ENCODE measurements at regions not wholly inside any gene's neighbourhood (a gene's known extent, or its start where the extent isn't known, plus 50 kb on each side); places are given as distances from the start of the nearest gene placed in this dataset.

DNA sequence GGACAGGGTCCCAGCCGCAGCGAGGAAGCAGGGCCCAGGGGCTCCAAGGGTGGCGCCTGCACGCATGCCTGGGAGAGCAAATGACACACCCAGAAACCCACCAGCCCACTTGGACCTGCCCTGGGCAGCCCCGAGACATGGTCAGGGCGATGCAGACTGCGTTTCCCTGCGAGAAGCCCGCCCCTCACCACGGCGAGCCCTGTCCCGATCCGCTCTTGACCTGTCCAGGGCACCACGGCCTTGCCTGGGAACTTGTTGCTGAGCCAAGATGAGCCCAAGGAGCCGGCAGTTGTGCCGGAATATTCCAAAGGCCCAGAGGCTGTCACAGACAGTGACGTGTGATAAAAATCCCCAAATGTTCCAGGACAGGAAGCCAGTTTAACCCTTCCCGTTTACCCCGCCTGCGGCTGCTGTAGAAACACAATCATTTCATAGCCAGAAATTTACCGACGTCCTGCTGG is 78.1 kb downstream of the SIK1 start:
- DNase-seq (ENCODE audit: low read depth in 3 of 3, low spot score in 1 of 3), result no peak

- no peak for DNase-seq (ENCODE audit: low read depth in 3 of 3, low spot score in 1 of 3)
These were observed 78.7 kb downstream of the SIK1 start for GRCh38 chr21:43348170-43348766.

DNA sequence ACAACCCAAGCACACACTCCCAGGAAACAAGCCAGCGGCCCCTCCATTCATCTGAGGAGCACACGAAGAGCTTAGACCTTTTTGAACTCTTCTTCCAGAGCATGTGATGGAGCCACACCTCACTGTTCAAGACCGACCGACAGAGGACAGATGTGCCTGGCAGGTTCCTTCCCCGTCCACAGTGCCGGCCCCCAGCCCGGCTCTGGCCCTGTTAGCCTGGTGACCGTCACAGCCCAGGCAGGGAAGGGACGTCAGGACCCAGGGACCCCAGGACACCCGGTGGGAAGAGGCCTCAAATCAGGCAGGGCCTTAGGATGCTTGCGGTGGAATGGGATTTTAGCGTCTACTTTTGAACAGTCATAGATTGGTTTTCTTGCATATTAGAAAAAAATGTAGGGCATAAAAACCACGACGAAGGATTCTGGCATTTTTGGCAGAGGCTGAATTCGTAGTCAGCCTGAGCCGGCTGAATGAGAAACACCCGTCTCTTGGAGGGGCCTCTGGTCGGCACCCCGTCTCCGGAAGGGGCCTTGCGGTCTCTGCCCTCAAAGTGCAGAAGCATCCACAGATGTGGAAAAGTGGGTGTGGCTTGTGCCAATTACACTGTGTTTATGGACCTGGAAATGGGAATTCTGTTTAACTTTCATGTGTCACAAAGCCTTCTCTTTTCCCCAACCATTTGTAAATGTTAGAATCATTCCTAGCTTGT is 79.3 kb downstream of the SIK1 start:
- DNase-seq (ENCODE audit: low read depth in 3 of 3, low spot score in 1 of 3), result no peak

DNA sequence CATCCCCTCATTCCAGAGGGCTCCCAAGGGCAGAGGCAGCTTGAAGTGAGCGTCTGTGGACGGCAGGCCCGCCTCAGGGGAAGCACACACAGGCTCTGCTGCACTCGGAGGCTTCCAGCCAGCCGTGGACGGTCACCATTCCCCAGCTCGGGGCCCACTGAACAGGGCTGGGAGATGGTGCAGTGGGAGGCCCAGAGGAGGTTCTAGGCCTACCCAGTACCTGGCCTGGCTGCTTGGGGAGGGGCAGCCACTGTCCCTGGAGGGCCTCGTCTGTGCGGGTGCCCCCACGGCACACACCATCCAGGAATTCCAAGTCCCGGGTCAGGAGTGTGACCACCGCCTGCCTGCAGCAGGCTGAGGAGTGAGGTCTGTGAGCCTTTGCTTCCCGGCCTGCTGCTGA is 80.4 kb downstream of the SIK1 start:
- DNase-seq (ENCODE audit: low read depth in 3 of 3, low spot score in 1 of 3), result no peak

DNA sequence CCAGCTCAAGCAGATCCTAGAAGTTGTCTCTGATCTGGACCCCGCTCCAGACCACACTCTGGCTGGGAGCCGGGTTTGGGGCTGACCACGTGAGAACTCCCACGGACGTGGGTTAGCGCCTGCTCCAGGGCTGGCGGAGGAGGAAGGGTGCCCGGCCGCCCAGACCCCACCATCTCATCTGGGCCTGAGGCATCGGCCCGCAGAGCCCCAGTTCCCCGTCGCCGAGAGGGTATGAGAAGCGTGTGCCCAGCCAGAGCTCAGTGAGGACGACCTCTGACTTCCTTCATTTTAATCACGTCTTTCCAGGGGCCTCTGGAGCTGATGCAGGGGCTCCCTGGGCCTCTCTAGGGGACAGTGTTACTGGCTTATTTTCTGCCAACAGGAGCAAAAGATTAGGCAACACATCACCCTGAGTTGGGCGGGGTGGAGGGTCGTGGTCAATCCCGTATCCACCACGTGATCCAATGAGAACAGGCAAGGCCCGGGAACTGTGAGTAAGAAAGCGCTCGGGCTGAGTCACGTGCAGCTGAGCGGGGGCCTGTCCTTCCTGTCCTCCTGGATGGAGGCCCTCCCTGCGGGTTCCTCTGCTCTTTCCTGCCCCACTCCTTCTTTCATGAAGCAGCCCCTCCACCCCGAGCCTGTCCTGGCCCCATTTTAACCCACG is 81.1 kb downstream of the SIK1 start:
- no peak for DNase-seq (ENCODE audit: low read depth in 3 of 3, low spot score in 1 of 3)

DNA sequence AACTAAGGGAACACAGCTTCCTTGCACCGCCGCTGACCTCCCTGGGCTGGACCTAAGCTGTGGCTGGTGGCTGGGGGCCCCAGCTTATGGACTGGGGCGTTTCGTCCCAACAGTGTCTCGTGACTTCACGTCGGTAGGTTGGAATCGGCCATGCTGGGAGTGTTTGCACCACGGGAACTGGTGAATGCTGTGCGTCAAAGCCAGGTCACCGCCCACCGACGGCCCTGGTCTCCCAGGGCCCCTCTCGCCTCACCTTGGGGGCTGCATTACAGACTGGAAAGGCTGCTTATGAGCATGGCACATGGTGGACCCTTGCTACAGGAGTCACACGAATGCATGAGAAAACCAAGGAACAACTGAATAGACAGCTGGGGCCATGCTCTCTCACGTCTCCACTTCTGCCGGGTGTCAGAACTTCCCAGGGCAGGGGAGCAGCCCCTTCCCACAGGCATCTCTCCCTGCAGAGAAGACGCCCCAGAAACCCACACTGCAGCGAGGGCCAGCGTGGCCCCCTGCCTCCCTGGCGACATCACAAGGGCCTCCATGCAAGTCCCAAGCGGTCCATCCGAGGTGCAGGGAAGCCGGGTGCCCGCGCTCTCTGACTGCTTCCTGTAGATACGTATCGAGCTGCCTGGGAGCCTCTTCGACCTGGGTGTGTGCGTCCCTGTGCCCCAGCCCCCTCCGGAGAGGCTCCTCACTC is 81.7 kb downstream of the SIK1 start:
- DNase-seq (ENCODE audit: low read depth in 3 of 3, low spot score in 1 of 3), result no peak

GRCh38 chr21:43343992-43344886 is 82.7 kb downstream of the SIK1 start:
- no peak for DNase-seq (ENCODE audit: low read depth in 3 of 3, low spot score in 1 of 3)

DNA sequence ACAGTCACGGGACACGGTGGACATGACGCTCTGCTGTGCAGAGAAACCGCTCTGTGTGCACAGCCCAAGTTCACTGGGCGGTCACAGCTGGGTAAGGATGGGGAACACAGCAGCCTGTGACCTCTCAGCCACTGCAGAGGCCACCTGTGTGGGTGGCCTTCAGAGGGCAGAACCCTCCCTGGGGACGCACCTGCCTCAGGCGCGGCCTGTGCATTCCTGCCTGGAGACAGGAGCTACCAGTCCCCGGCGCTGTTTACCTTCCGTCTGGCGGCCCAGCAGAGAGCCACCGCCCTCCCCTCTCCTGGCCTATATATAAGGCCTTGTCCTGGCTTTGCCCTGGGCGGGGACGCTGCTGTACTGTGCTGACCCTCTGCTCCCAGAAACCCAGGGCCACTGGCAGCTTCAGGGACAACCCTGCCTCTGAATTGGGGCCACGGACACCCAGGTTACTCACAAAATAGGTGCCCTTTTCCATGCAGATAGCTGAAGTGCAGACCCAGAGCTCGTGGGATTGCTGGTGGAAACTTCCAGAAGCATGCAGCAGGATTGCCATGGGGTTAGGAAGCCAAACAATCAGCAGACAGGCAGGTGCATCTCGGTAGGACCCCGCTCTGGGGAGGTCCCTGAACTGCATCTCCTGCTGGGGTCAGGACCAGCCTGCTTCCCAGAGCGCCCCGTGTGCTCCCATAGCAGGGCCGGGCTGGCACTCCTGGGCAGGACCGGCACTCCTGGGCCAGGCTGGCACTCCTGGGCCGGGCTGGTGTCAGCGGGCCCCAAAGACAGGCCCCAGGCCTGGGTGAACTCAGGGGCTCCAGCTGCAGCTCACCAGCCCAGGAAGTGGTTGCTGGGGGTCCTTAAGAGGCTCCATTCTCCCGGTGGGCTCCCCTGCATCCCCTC is 83.6 kb downstream of the SIK1 start:
- no peak for DNase-seq (ENCODE audit: low read depth in 3 of 3, low spot score in 1 of 3)

- DNase-seq (ENCODE audit: low read depth in 3 of 3, low spot score in 1 of 3), result no peak
These were observed 84.5 kb downstream of the SIK1 start for GRCh38 chr21:43342301-43342881.

DNA sequence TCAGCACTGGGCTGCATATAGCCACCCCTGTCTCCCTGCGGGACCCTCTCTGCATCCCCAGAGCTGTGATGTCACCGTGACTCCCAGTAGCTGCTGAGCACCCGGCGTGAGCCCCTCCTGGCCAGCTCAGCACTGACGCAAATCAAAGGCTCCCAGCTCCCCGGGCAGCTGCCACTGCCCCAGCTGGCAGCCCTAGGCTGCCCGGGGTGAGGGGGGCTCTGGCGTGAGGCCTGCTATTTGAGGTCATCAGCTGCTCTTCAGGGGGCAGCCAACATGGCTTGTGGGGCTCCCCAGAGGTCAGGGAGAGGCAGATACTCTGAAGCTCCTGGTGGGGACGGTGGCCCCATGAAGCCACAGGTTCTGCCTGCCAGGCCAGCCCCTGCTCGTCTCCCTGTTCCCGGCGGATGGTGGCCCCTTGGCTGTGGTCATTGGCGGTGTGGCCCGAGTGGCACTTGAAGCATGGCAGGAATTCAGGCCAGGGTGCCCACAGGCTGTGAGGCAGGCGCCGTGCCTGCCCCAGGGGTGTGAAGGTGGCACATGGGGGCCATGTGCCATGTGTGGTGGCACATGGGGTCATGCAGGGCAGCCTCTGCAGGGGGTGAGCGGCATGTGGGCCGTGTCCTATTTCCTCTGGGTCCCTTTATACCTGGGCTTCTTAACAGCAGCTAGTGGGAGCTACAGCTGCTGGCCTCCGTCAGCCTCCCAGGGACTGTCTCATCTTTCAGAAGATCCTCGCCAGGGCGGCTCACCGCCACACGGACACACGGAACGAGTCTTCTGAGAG is 85.4 kb downstream of the SIK1 start:
- no peak for DNase-seq (ENCODE audit: low read depth in 3 of 3, low spot score in 1 of 3)

DNA sequence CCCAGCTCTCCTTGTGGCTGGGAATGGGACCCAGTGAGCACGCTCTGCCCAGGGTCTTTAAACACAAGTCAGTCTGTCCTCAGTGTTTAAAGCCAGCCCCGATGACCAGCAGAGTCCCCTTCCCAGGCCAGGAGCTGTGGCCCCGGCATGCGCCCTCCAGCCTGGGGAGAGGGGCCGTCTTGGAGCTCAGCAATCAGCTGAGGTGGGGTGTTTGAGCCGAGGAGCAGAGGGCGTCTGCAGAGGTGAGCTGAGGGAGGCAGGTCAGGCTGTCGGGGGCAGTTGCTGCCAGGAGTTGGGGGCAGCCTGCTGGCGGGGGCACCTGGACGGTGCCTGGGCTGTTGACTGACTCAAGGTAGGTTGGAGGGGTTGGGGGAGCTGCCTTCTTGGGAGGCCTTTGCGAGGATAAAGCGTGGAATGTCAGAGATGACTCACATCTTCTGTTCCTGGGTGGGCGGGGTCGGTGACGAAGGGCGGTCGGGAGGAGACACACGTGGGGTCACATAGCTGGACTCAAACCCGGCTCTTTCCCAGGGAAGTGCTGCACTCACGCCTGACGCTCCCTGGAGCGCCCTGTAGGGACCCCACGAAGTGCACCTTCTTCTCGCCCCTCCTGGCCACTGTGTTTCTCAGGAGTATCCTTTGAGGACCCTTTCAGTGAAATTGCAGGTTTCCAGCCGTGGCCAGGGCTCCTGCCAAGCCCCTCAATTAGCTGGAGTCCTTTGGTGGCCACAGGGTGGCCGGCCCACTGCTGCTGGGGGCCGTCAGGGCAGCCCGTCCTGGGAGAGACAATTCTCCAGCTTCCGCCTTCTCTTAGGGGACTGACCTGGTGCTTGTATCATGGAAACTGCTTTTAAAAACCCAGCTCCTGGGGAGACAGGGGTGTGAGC is 86.2 kb downstream of the SIK1 start:
- DNase-seq (ENCODE audit: low read depth in 3 of 3, low spot score in 1 of 3), result no peak

- DNase-seq (ENCODE audit: low read depth in 3 of 3, low spot score in 1 of 3), result no peak
These were observed 87.3 kb downstream of the SIK1 start for GRCh38 chr21:43339668-43340067.

DNA sequence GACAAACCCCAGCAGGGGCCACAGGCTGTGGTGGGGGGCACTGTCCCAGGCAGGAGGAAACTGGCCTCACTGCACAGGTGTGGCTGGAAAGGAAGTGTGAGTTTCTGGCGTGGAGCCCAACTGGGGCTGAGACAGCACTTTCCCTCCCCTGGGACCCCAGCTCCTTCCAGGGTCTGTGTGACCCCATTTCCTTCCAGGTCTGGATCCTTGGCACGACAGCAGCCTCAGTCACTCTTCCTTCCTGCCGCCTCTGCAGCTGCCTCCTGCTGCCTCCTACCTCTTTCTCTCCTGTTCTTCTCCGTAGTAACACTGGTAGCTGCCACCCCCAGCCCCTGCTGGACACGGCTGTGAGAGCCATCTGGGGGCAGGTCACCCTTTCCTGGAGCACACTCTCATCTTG is 88.0 kb downstream of the SIK1 start:
- no peak for DNase-seq (ENCODE audit: low read depth in 3 of 3, low spot score in 1 of 3)

DNA sequence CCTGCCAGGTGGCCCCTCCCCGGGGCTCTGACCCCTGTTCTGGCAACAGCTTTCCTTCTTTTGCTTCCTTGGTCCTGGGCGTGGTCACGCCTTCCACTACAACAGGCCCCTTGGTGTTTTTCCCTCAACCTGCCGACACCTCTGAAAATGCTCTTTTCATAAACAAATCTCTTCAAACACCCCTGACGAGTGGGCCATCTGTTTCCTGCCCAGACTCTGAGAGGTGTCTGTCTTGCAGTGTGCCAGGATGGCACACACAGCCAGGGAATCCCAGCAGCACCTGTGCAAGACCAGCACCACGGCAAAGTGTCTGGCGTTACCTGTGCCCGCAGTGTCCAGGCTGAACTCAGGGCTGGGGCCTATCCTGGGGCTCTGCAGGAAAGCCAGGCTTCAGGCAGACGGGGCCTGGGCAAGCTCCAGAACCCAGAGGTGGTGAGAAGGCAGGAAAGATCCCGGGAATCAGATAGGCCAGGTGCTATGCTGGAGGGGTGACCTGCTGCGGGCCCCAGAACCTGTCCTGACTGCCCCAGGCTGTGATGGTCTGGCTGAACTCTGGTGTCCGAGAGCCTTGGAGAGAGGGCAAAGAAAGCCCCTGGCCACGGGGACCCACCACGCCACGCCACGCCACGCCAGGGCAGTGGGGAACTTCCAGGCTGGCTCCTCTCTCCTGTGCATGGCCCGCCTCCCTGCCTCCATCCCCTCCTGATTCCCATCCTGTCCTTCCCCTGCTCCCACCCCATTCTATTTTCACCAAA is 88.9 kb downstream of the SIK1 start:
- DNase-seq (ENCODE audit: low read depth in 3 of 3, low spot score in 1 of 3), result no peak

DNA sequence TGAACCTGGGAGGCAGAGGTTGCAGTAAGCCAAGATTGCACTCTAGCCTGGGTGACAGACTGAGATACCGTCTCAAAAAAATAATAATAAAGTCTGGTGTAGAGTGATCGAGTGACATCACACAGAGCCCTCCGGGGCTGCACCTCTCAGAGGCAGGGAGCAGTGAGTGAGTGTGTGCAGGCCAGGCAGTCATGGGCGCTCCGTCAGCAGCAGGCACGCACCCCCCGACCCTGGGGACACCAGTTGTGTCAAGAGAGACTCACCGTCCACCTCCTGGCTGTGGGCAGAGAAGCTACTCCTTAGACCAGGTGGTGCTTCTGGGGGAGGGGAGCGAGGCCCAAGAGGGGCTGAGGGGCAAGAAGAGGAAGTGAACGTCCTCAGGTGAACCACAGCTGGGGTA is 91.8 kb downstream of the SIK1 start:
- DNase-seq (ENCODE audit: low read depth in 3 of 3, low spot score in 1 of 3), result no peak

DNA sequence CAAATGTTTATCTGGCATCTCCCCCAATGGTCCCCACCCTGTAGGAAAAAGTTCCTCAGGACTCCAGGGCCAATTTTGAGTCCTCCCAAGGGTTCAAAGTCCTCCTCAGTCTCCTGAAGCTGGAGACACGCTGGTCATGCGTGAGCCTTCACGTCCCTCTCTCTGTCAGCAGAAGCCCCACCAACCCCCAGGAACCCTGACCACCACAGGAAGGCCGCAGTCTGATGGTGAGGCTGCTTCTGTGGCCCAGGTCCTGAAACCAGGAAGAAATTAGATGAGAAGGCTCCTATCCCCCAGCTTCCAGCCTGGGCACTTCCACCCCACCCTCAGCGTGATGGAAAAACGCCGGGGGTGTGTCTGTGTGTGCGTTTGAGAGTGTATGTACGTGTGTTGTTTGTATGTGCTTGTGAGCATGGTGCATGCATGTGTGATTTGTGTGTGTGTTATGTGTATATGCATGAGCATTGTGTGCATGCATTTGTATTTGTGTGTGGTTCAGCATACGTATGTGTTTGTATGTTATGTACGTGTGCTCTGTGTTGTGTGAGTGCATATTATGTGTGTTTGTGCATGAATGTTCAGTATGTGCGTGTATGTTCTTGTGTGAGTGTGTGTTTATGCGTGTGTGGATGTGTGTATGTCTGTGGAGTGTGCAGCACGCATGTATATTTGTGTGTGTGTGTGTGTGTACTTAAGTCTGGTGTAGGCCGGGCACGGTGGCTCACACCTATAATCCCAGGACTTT is 92.5 kb downstream of the SIK1 start:
- no peak for DNase-seq (ENCODE audit: low read depth in 3 of 3, low spot score in 1 of 3)

All from stimulated activated CD4-positive, alpha-beta T cell treated with anti-CD3 and anti-CD28 coated beads, TNF-alpha, amount 100 ng/mL, for 1 hour (primary cell).